ENCODE measurements at regions not wholly inside any gene's neighbourhood (a gene's known extent, or its start where the extent isn't known, plus 50 kb on each side); places are given as distances from the start of the nearest gene placed in this dataset.

DNA sequence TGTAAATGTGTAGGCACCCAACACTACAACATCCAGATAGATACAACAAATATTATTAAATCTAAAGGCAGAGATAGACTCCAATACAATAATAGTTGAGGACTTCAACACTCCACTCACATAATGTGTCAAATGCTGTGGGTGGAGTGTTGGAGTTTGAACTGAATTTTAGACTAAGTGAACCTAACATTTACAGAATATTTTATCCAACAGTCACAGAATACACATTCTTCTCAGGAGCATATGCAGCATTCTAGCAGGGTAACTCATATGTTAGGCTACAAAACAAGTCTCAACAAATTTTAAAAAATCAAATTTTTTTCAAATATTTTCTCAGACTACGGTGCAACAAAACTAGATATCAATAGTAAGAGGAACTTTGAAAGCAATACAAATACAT lies 648.7 kb upstream of the CDH18 start:
- TF ChIP-seq, protein P1, sequence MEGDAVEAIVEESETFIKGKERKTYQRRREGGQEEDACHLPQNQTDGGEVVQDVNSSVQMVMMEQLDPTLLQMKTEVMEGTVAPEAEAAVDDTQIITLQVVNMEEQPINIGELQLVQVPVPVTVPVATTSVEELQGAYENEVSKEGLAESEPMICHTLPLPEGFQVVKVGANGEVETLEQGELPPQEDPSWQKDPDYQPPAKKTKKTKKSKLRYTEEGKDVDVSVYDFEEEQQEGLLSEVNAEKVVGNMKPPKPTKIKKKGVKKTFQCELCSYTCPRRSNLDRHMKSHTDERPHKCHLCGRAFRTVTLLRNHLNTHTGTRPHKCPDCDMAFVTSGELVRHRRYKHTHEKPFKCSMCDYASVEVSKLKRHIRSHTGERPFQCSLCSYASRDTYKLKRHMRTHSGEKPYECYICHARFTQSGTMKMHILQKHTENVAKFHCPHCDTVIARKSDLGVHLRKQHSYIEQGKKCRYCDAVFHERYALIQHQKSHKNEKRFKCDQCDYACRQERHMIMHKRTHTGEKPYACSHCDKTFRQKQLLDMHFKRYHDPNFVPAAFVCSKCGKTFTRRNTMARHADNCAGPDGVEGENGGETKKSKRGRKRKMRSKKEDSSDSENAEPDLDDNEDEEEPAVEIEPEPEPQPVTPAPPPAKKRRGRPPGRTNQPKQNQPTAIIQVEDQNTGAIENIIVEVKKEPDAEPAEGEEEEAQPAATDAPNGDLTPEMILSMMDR (IDR thresholded peaks at IDR 0.05) = no peak
- TF ChIP-seq POLR2A (IDR thresholded peaks at IDR 0.05) (no peak), EP300 (IDR thresholded peaks at IDR 0.05) (no peak)
